H7 (cell line): ENCODE measurements at regions not wholly inside any gene's neighbourhood (a gene's known extent, or its start where the extent isn't known, plus 50 kb on each side); places are given as distances from the start of the nearest gene placed in this dataset.

Source experiments
- DNase-seq: peaks from one replicate; pipeline ENCODE4 v3.0.0; 2012
- H3K27me3 ChIP-seq: 2 replicates; pipeline ENCODE4 v1.6.0; 2011; ENCODE audit warnings: mild to moderate bottlenecking, low read length; ENCODE audit not compliant: control insufficient read depth, insufficient read depth
- H3K36me3 ChIP-seq: replicated peaks from 2 replicates; pipeline ENCODE4 v1.5.1; 2011; ENCODE audit warnings: low read length; ENCODE audit not compliant: control insufficient read depth, insufficient read depth
- H3K4me3 ChIP-seq: 2 replicates; pipeline ENCODE4 v1.5.1; 2011; ENCODE audit warnings: low read depth, mild to moderate bottlenecking, control low read depth, low read length, moderate library complexity; ENCODE audit not compliant: insufficient read depth

GRCh38 chr19:32017176-32017953, 328.0 kb upstream of the ZNF507 start:
- no peak for DNase-seq
- H3K36me3 ChIP-seq, result no peaks in the 10 kb centered on the region

GRCh38 chr19:32018014-32018413, 327.4 kb upstream of the ZNF507 start:
- Histone ChIP-seq H3K4me3 (no peak overlapping the region), H3K27me3 (no peaks in the 10 kb centered on the region), H3K36me3 (no peaks in the 10 kb centered on the region)
- no peak for DNase-seq

More at GRCh38 chr19:32017176-32017953, 328.0 kb upstream of the ZNF507 start:
- Histone ChIP-seq H3K4me3 (no peak overlapping the region), H3K27me3 (no peaks in the 10 kb centered on the region)

GRCh38 chr19:32020538-32020937, 324.9 kb upstream of the ZNF507 start:
- H3K4me3 ChIP-seq, result no peak overlapping the region
- no peak for DNase-seq
- H3K36me3 ChIP-seq, result no peaks in the 10 kb centered on the region
- no peaks in the 10 kb centered on the region for H3K27me3 ChIP-seq

- Histone ChIP-seq H3K4me3 (no peak overlapping the region), H3K36me3 (no peaks in the 10 kb centered on the region), H3K27me3 (no peaks in the 10 kb centered on the region)
- no peak for DNase-seq
These were observed 323.3 kb upstream of the ZNF507 start for GRCh38 chr19:32022044-32022640.

- no peak overlapping the region for H3K4me3 ChIP-seq
- H3K27me3 ChIP-seq, result no peaks in the 10 kb centered on the region
- H3K36me3 ChIP-seq, result no peaks in the 10 kb centered on the region
- no peak for DNase-seq
These were observed 322.5 kb upstream of the ZNF507 start for GRCh38 chr19:32022731-32023563.

GRCh38 chr19:32023564-32023832, 321.9 kb upstream of the ZNF507 start:
- DNase-seq, result no peak
- Histone ChIP-seq H3K27me3 (no peaks in the 10 kb centered on the region; the same call in 1 of the 2 replicates), H3K4me3 (no peak overlapping the region), H3K36me3 (no peaks in the 10 kb centered on the region)

- Histone ChIP-seq H3K4me3 (no peak overlapping the region), H3K36me3 (no peaks in the 10 kb centered on the region), H3K27me3 (no peaks in the 10 kb centered on the region; the same call in 1 of the 2 replicates)
- DNase-seq, result no peak
These were observed 316.2 kb upstream of the ZNF507 start for GRCh38 chr19:32029235-32029634.

GRCh38 chr19:32032561-32032960, 312.8 kb upstream of the ZNF507 start:
- no peaks in the 10 kb centered on the region; the same call in 1 of the 2 replicates for H3K27me3 ChIP-seq
- no peak for DNase-seq
- no peaks in the 10 kb centered on the region for H3K36me3 ChIP-seq
- H3K4me3 ChIP-seq, result no peak overlapping the region

GRCh38 chr19:32035626-32036025, 309.8 kb upstream of the ZNF507 start:
- Histone ChIP-seq H3K27me3 (no peaks in the 10 kb centered on the region; the same call in 1 of the 2 replicates), H3K4me3 (no peak overlapping the region), H3K36me3 (no peaks in the 10 kb centered on the region)
- DNase-seq, result no peak

GRCh38 chr19:32038021-32038920, 307.1 kb upstream of the ZNF507 start:
- no peak overlapping the region for H3K4me3 ChIP-seq
- peaks cover 6% of the 10 kb centered on the region; the same call in 1 of the 2 replicates for H3K27me3 ChIP-seq
- H3K36me3 ChIP-seq, result no peaks in the 10 kb centered on the region
- DNase-seq, result no peak

- no peak for DNase-seq
- no peaks in the 10 kb centered on the region for H3K36me3 ChIP-seq
These were observed 306.4 kb upstream of the ZNF507 start for GRCh38 chr19:32038961-32039360.

GRCh38 chr19:32039440-32039839, 306.0 kb upstream of the ZNF507 start:
- H3K36me3 ChIP-seq, result no peaks in the 10 kb centered on the region
- no peak for DNase-seq
- H3K4me3 ChIP-seq, result no peak overlapping the region
- peaks cover 6% of the 10 kb centered on the region; the same call in 1 of the 2 replicates for H3K27me3 ChIP-seq

More at GRCh38 chr19:32038961-32039360, 306.4 kb upstream of the ZNF507 start:
- H3K4me3 ChIP-seq, result no peak overlapping the region
- H3K27me3 ChIP-seq, result peaks cover 6% of the 10 kb centered on the region; the same call in 1 of the 2 replicates

GRCh38 chr19:32040236-32040635, 305.2 kb upstream of the ZNF507 start:
- H3K4me3 ChIP-seq, result no peak overlapping the region
- DNase-seq, result no peak
- H3K27me3 ChIP-seq, result peaks cover 6% of the 10 kb centered on the region; the same call in 1 of the 2 replicates
- no peaks in the 10 kb centered on the region for H3K36me3 ChIP-seq
